ENCODE measurements at regions not wholly inside any gene's neighbourhood (a gene's known extent, or its start where the extent isn't known, plus 50 kb on each side); places are given as distances from the start of the nearest gene placed in this dataset.

GRCh38 chr20:43255877-43256276 is 66.2 kb upstream of the PTPRT start:
- ChIA-PET CTCF (no interaction called here), POLR2A (ENCODE audit: low non-redundant PET) (no interaction called here)
- peaks cover 57% of the 10 kb centered on the region for H3K27me3 ChIP-seq (replicated peaks; ENCODE audit: insufficient read depth, low read depth, low read length, poor library complexity)
- no peak overlapping the region for H3K27ac ChIP-seq (ENCODE audit: low read depth, low read length, poor library complexity, severe bottlenecking)
- intact Hi-C loops (cut with micrococcal nuclease; ENCODE audit: unreplicated experiment) = no loop called here
- no peaks in the 10 kb centered on the region for H3K36me3 ChIP-seq (ENCODE audit: insufficient read depth, low read length, poor library complexity, severe bottlenecking)
- H3K9me3 ChIP-seq (ENCODE audit: low read depth, low read length, poor library complexity, severe bottlenecking) = no peaks in the 10 kb centered on the region
- H3K4me1 ChIP-seq (ENCODE audit: insufficient read depth, low read length, poor library complexity, severe bottlenecking) = no peaks in the 10 kb centered on the region
- TF ChIP-seq EZH2 (IDR thresholded peaks at IDR 0.05; ENCODE audit: borderline replicate concordance, low read depth, low read length, poor library complexity, severe bottlenecking) = no peak
- no peak for TF ChIP-seq CTCF (conservative IDR thresholded peaks at IDR 0.05; ENCODE audit: low read depth, low read length)
- DNase-seq (ENCODE audit: low spot score) = no peak
- no TSS peak for BruUV-seq (replicated peaks)
- no peak overlapping the region for H3K4me3 ChIP-seq (ENCODE audit: low read depth, low read length, poor library complexity, severe bottlenecking)

- Histone ChIP-seq H3K27me3 (replicated peaks; ENCODE audit: insufficient read depth, low read depth, low read length, poor library complexity) (peaks cover 72% of the 10 kb centered on the region), H3K9me3 (ENCODE audit: low read depth, low read length, poor library complexity, severe bottlenecking) (no peaks in the 10 kb centered on the region), H3K4me3 (ENCODE audit: low read depth, low read length, poor library complexity, severe bottlenecking) (no peak overlapping the region), H3K27ac (ENCODE audit: low read depth, low read length, poor library complexity, severe bottlenecking) (no peak overlapping the region), H3K4me1 (ENCODE audit: insufficient read depth, low read length, poor library complexity, severe bottlenecking) (no peaks in the 10 kb centered on the region), H3K36me3 (ENCODE audit: insufficient read depth, low read length, poor library complexity, severe bottlenecking) (no peaks in the 10 kb centered on the region)
- ChIA-PET CTCF (no interaction called here), POLR2A (ENCODE audit: low non-redundant PET) (no interaction called here)
- intact Hi-C loops (cut with micrococcal nuclease; ENCODE audit: unreplicated experiment) = no loop called here
- TF ChIP-seq EZH2 (IDR thresholded peaks at IDR 0.05; ENCODE audit: borderline replicate concordance, low read depth, low read length, poor library complexity, severe bottlenecking) (no peak), CTCF (conservative IDR thresholded peaks at IDR 0.05; ENCODE audit: low read depth, low read length) (no peak)
- no peak for DNase-seq (ENCODE audit: low spot score)
- BruUV-seq (replicated peaks) = no TSS peak
These were observed 63.1 kb upstream of the PTPRT start for GRCh38 chr20:43252761-43253160.

GRCh38 chr20:43248341-43248740 is 58.6 kb upstream of the PTPRT start:
- CTCF ChIA-PET = no interaction called here

More at GRCh38 chr20:43248341-43248740, 58.6 kb upstream of the PTPRT start:
- no peaks in the 10 kb centered on the region for H3K4me1 ChIP-seq (ENCODE audit: insufficient read depth, low read length, poor library complexity, severe bottlenecking)
- H3K36me3 ChIP-seq (ENCODE audit: insufficient read depth, low read length, poor library complexity, severe bottlenecking) = no peaks in the 10 kb centered on the region
- no peak overlapping the region for H3K27ac ChIP-seq (ENCODE audit: low read depth, low read length, poor library complexity, severe bottlenecking)
- POLR2A ChIA-PET (ENCODE audit: low non-redundant PET) = no interaction called here
- H3K4me3 ChIP-seq (ENCODE audit: low read depth, low read length, poor library complexity, severe bottlenecking) = no peak overlapping the region
- intact Hi-C loops (cut with micrococcal nuclease; ENCODE audit: unreplicated experiment) = no loop called here
- peaks cover 71% of the 10 kb centered on the region for H3K27me3 ChIP-seq (replicated peaks; ENCODE audit: insufficient read depth, low read depth, low read length, poor library complexity)
- H3K9me3 ChIP-seq (ENCODE audit: low read depth, low read length, poor library complexity, severe bottlenecking) = no peaks in the 10 kb centered on the region
- BruUV-seq (replicated peaks) = no TSS peak
- TF ChIP-seq CTCF (conservative IDR thresholded peaks at IDR 0.05; ENCODE audit: low read depth, low read length) (no peak), EZH2 (IDR thresholded peaks at IDR 0.05; ENCODE audit: borderline replicate concordance, low read depth, low read length, poor library complexity, severe bottlenecking) (no peak)
- no peak for DNase-seq (ENCODE audit: low spot score)
